OCI-LY7 (cell line): ENCODE measurements at regions not wholly inside any gene's neighbourhood (a gene's known extent, or its start where the extent isn't known, plus 50 kb on each side); places are given as distances from the start of the nearest gene placed in this dataset.

Experiments
- BruUV-seq: library from RNA; stranded (reverse); fragments of 400-500 nt; replicated peaks from 2 replicates; lab custom pipeline; 2021; lab: Mats Ljungman, UMichigan
- CTCF ChIA-PET: fragments of 300-600 bp; sonication (Branson Sonifier 250); formaldehyde crosslinking; loops from one replicate; lab custom pipeline; 2022; ENCODE audit warnings: antibody characterized with exemption; ENCODE audit not compliant: unreplicated experiment; lab: Charles Lee
- POLR2A ChIA-PET: fragments of 300-600 bp; sonication (Branson Sonifier 250); formaldehyde crosslinking; loops from one replicate; lab custom pipeline; 2022; ENCODE audit warnings: antibody characterized with exemption; lab: Charles Lee
- DNase-seq: peaks from one replicate; pipeline ENCODE4 v3.0.0-alpha.2; 2015; ENCODE audit warnings: low spot score
- H2AFZ ChIP-seq: fragments of 200-600 bp; sonication (generic), shearing (Covaris generic); 2 replicates; pipeline ENCODE4 v1.6.1; 2014; ENCODE audit warnings: mild to moderate bottlenecking, antibody characterized with exemption, low read length, moderate library complexity
- H3K27ac ChIP-seq: fragments of 200-600 bp; sonication (generic); 2 replicates; pipeline ENCODE4 v1.5.1; 2014; ENCODE audit warnings: mixed run types, low read depth, mild to moderate bottlenecking, moderate library complexity, low read length, inconsistent platforms; ENCODE audit not compliant: poor library complexity, severe bottlenecking
- H3K36me3 ChIP-seq: fragments of 200-600 bp; sonication (generic); 2 replicates; pipeline ENCODE4 v1.6.1; 2014; ENCODE audit warnings: mild to moderate bottlenecking, antibody characterized with exemption, low read length, moderate library complexity, mixed read lengths; ENCODE audit not compliant: insufficient read depth
- H3K4me1 ChIP-seq: fragments of 200-600 bp; sonication (generic); 2 replicates; pipeline ENCODE4 v1.5.1; 2014; ENCODE audit warnings: mild to moderate bottlenecking, low read length; ENCODE audit not compliant: insufficient read depth, poor library complexity, severe bottlenecking
- H3K4me2 ChIP-seq: fragments of 200-600 bp; sonication (generic); 2 replicates; pipeline ENCODE4 v1.6.1; 2014; ENCODE audit warnings: mild to moderate bottlenecking, low read length
- H3K4me3 ChIP-seq: fragments of 200-600 bp; sonication (generic); 2 replicates; pipeline ENCODE4 v1.5.1; 2014; ENCODE audit warnings: mild to moderate bottlenecking, low read depth, low read length; ENCODE audit not compliant: poor library complexity, severe bottlenecking
- H3K79me2 ChIP-seq: fragments of 200-600 bp; sonication (generic); 2 replicates; pipeline ENCODE4 v1.6.1; 2016; ENCODE audit warnings: low read depth, mild to moderate bottlenecking, low read length, moderate library complexity, mixed read lengths; ENCODE audit not compliant: insufficient read depth
- H3K9me2 ChIP-seq: fragments of 200-600 bp; sonication (generic); 2 replicates; pipeline ENCODE4 v1.6.1; 2016; ENCODE audit warnings: mild to moderate bottlenecking, low read length, mixed read lengths; ENCODE audit not compliant: insufficient read depth
- H3K9me3 ChIP-seq: fragments of 200-600 bp; sonication (generic); 2 replicates; pipeline ENCODE4 v1.6.1; 2014; ENCODE audit warnings: mild to moderate bottlenecking, mixed run types, low read length, mixed read lengths
- H4K20me1 ChIP-seq: fragments of 200-600 bp; sonication (generic); 2 replicates; pipeline ENCODE4 v1.6.1; 2014; ENCODE audit warnings: mild to moderate bottlenecking, antibody characterized with exemption, low read length, moderate library complexity, mixed read lengths; ENCODE audit not compliant: insufficient read depth
- EZH2phosphoT487 ChIP-seq: fragments of 200-600 bp; sonication (generic); IDR thresholded peaks from 2 replicates; pipeline ENCODE4 v1.6.1; 2018; ENCODE audit warnings: low read depth, borderline replicate concordance, mild to moderate bottlenecking, mixed run types, antibody characterized with exemption, low read length, moderate library complexity, mixed read lengths
- intact Hi-C: fragments of 100-400 bp; cut with micrococcal nuclease; formaldehyde crosslinking; loops from one replicate; pipeline ENCODE4 v1.10.0; 2022; ENCODE audit not compliant: unreplicated experiment
- TF ChIP-seq, protein P1 (sequence below): fragments of 200-600 bp; sonication (generic); conservative IDR thresholded peaks from 2 replicates; pipeline ENCODE4 v1.5.1; 2014; ENCODE audit warnings: mild to moderate bottlenecking, antibody characterized with exemption, low read length, moderate library complexity, mixed read lengths

DNA sequence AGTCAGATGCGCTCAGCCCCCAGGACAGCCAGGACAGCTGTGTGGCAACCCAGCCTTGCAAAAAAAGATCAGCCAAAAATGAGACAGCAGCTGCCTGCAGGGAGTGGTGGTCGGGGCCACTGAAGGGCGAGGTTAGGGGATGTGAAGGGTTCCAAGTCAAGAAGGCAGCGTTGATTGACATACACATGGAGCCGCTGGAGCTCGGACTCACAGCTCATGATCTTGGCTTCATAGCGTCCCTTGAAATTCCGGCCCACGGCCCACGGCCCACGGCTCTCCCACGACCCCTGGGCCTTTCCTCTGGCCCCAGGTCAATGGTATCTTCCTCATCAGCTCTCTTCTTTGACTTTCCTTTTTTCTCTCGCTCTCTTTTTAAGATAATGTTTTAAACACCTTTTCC, 390.0 kb upstream of the IRX4 start:
- no peaks in the 10 kb centered on the region for H4K20me1 ChIP-seq
- H2AFZ ChIP-seq, result no peak overlapping the region
- H3K27ac ChIP-seq, result no peak overlapping the region
- H3K79me2 ChIP-seq, result no peaks in the 10 kb centered on the region
- no peaks in the 10 kb centered on the region for H3K9me2 ChIP-seq
- H3K4me1 ChIP-seq, result no peaks in the 10 kb centered on the region
- ChIA-PET POLR2A (no interaction called here), CTCF (no interaction called here)
- no peak for DNase-seq
- no peaks in the 10 kb centered on the region for H3K9me3 ChIP-seq
- no peak overlapping the region for H3K4me3 ChIP-seq
- TF ChIP-seq, protein P1, sequence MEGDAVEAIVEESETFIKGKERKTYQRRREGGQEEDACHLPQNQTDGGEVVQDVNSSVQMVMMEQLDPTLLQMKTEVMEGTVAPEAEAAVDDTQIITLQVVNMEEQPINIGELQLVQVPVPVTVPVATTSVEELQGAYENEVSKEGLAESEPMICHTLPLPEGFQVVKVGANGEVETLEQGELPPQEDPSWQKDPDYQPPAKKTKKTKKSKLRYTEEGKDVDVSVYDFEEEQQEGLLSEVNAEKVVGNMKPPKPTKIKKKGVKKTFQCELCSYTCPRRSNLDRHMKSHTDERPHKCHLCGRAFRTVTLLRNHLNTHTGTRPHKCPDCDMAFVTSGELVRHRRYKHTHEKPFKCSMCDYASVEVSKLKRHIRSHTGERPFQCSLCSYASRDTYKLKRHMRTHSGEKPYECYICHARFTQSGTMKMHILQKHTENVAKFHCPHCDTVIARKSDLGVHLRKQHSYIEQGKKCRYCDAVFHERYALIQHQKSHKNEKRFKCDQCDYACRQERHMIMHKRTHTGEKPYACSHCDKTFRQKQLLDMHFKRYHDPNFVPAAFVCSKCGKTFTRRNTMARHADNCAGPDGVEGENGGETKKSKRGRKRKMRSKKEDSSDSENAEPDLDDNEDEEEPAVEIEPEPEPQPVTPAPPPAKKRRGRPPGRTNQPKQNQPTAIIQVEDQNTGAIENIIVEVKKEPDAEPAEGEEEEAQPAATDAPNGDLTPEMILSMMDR, result no peak
- no peak for TF ChIP-seq EZH2phosphoT487
- intact Hi-C loops, result no loop called here
- H3K4me2 ChIP-seq, result no peak overlapping the region
- BruUV-seq, result no TSS peak
- no peaks in the 10 kb centered on the region for H3K36me3 ChIP-seq

DNA sequence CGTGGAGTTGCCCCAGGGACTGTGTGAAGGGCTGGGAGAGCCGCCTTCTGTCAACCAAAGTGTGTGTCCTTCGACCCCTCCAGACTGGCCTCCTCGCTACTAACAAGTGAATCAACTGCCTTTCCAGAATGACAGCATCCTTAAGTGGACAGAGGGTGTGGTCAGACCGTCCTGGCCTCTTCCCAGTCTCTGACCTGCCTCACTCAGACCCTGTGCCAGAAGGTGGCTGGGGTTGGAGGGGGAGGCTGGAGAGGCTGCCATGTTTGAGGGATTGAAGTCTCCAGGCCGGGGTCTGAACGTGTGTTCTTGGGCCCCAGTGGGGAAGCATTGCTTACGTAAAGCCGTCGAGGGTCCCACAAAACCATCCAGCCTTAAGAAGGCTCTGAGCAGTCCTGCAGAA, 389.3 kb upstream of the IRX4 start:
- H3K9me2 ChIP-seq, result no peaks in the 10 kb centered on the region
- no peak for TF ChIP-seq EZH2phosphoT487
- TF ChIP-seq, protein P1, result no peak
- H3K36me3 ChIP-seq, result no peaks in the 10 kb centered on the region
- ChIA-PET CTCF (no interaction called here), POLR2A (no interaction called here)
- H2AFZ ChIP-seq, result no peak overlapping the region
- H3K4me3 ChIP-seq, result no peak overlapping the region
- no TSS peak for BruUV-seq
- no peaks in the 10 kb centered on the region for H4K20me1 ChIP-seq
- H3K4me1 ChIP-seq, result no peaks in the 10 kb centered on the region
- no peak overlapping the region for H3K27ac ChIP-seq
- intact Hi-C loops, result no loop called here
- DNase-seq, result no peak
- no peaks in the 10 kb centered on the region for H3K79me2 ChIP-seq
- no peaks in the 10 kb centered on the region for H3K9me3 ChIP-seq
- no peak overlapping the region for H3K4me2 ChIP-seq

DNA sequence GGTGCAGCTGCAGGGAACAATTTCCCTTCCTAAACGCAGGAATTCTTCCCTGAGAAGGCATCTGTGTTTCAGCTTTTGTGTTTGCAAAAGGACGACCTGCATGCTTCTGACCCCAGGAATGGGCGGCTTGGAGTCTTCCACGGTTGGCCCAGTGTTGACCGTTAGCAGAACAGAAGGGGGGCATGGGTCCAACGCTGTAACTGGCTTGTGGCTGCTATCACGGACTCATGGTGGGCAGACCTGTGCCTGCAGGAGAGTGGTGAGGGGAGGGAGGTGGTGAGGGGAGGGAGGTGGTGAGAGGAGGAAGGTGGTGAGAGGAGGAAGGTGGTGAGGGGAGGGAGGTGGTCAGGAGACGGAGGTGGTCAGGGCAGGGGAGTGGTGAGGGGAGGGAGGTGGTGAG, 388.6 kb upstream of the IRX4 start:
- Histone ChIP-seq H3K4me3 (no peak overlapping the region), H3K4me2 (no peak overlapping the region), H3K9me3 (no peaks in the 10 kb centered on the region), H3K36me3 (no peaks in the 10 kb centered on the region), H3K4me1 (no peaks in the 10 kb centered on the region), H4K20me1 (no peaks in the 10 kb centered on the region), H3K79me2 (no peaks in the 10 kb centered on the region), H3K27ac (no peak overlapping the region), H3K9me2 (no peaks in the 10 kb centered on the region), H2AFZ (no peak overlapping the region)
- ChIA-PET POLR2A (interaction anchor here (0.9 kb wide), 1 partner anchor 147 kb away, joined by 4 read pairs; no protein-coding TSS in a partner anchor), CTCF (no interaction called here)
- no peak for DNase-seq
- TF ChIP-seq EZH2phosphoT487, result no peak
- intact Hi-C loops, result no loop called here
- no TSS peak for BruUV-seq
